GM21576 (cell line): ENCODE measurements at regions not wholly inside any gene's neighbourhood (a gene's known extent, or its start where the extent isn't known, plus 50 kb on each side); places are given as distances from the start of the nearest gene placed in this dataset.
A peak's percentile ranks its signal among the peaks of the same experiment; 100 is the strongest.
"Not testable (repeated sequence)": the region's sequence is repeated elsewhere in the genome, so short reads cannot be mapped to it uniquely, and the experiment has no call there.

Experiments used
- ATAC-seq: cut with Tn5 transposase; IDR thresholded peaks from one replicate; pipeline ENCODE4 v1.9.1; 2021; ENCODE audit warnings: mild to moderate bottlenecking, moderate library complexity; ENCODE audit not compliant: unreplicated experiment

DNA sequence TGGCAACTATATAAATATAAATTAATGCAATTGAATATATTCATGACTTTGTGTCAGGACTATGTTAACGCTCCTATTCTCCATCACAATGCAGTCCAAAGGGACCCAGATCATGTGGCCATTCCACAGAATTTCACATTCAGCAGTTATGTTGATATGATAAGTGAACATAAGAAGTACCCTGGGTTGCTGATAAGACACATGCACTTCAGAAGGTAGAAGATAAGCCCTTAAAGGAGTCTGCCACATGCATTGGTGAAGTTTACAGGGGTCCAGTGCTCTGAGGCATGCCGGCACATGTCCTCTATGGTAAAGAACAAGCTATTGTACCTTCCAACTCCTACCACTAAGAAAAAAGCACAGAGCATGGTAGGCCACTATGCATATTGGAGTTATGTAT lies 76.4 kb downstream of the PHAX start:
- no peak for ATAC-seq

DNA sequence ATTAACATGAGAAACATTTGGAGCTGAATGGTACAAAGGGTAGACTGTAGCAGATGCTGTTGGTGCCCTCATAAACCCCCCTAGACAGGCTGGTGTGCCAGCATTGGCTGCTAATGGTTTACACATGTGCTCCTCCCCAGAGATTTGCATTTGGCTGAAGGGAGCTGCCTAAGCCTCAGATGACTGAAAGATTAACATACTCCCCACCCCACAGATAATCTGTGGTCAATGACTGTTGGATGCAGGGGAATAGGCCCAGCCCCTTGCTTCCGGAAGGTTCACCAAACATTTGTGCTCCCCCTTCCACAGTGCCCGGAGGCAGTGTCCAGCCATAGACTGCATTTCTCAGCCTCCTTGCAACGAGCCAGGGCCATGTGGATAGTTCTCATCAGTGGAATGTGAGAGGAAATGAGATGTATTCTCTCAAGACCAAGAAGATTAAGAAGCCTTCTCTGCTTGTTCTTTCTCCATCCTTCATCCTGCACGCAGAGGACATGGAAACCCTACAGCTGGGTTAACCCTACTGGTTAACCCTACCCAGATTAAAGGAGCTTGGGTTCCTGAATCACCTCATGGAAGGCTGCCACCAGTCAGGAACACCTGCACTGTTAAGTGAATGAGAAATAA lies 79.6 kb downstream of the PHAX start:
- peak; percentile 62 for ATAC-seq

DNA sequence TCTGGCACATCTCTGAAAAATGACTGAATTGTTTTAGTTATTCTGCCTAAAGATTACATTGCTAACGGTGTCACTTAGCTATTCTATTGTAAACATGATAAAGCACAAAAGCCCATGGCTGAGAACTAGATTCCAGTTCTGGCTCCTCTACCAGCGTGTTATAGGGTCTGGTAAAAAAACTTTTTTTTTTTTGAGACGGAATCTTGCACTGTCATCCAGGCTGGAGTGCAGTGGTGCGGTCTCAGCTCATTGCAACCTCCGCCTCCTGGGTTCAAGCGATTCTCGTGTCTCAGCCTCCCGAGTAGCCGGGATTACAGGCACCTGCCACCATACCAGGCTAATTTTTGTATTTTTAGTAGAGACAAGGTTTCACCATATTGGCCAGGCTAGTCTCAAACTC lies 80.6 kb downstream of the PHAX start:
- not testable (repeated sequence) for ATAC-seq

DNA sequence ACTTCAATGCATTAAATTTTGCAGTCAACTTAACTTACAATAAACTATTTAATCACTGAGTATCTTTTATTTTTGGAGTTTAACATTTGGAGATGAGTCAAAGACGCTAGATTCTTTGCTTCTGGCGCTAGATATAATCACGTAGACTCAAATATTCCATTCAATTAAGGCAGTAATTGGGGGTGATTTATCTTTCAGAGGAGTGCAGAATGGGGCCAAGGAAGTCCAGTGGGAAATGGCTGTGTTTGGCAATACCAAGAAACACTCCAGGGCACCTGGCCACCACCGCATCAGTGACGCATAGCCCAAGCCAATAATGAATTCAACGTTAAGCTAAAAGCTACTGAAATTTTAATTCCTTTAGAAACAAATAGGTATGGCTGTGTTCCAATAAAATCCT lies 81.2 kb downstream of the PHAX start:
- no peak for ATAC-seq

- no peak for ATAC-seq
Measured at GRCh38 chr5:126682856-126683255, 82.1 kb downstream of the PHAX start.

DNA sequence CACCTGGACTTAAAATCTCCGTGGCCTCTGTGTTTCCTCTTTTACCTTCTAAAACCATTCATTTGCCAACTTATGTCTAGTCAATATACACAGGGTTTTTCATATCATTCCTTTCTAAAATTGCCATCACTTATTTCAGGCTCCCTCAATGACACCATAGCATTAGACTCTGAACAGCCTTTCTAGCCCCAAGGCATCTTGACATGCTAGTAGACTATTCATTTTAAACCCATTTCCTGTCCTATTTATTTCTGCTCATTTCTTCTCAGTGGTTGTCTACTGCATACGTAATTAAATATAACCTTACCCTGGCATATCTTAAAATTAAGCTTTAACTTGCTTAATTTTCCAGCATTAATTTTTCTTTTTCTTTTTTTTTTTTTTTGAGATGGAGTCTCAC lies 83.2 kb downstream of the PHAX start:
- ATAC-seq, result no peak

DNA sequence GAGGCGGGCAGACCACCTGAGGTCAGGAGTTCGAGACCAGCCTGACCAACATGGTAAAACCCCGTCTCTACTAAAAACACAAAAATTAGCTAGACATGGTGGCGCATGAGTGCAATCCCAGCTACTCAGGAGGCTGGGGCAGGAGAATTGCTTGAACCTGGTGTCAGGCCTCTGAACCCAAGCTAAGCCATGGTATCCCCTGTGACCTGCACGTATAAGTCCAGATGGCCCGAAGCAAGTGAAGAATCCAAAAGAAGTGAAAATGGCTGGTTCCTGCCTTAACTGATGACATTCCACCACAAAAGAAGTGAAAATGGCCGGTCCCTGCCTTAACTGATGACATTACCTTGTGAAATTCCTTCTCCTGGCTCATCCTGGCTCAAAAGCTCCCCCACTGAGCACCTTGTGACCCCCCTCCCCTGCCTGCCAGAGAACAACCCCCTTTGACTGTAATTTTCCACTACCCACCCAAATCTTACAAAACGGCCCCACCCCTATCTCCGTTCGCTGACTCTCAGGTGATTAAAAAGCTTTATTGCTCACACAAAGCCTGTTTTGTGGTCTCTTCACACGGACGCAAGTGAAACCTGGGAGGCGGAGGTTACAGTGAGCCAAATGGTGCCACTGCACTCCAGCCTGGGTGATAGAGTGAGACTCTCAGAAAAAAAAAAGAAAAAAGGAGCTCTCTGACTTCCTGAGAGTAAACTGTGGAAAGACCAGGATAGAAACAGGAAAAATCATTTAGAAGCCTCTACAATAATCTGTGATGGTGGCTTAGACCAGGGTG lies 84.1 kb downstream of the PHAX start:
- not testable (repeated sequence) for ATAC-seq

- ATAC-seq, result peak; percentile 73
Measured at GRCh38 chr5:126686451-126687126, 85.8 kb downstream of the PHAX start.

- ATAC-seq, result no peak
Measured at GRCh38 chr5:126692971-126693370, 84.0 kb upstream of the LMNB1 start.

- ATAC-seq, result no peak
Measured at GRCh38 chr5:126693806-126694205, 83.1 kb upstream of the LMNB1 start.

GRCh38 chr5:126694403-126694802 lies 82.5 kb upstream of the LMNB1 start:
- ATAC-seq, result no peak

DNA sequence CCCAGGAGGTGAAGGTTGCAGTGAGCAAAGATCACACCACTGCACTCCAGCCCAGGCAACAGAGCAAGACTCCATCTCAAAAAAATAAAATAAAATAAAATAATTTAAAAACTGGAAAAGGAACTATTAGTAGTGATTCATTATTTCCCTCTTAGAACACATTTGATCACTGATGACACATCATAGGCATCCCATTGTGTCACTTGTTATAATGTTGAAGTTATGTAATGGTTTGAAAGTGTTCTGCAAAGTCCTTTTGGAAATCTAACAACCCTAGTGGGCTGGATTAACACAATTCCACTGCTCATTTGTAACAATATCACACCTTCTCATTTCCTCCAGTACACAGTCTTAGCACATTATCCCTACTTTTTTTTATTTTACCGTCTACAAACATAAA lies 81.8 kb upstream of the LMNB1 start:
- ATAC-seq, result no peak

- no peak for ATAC-seq
Measured at GRCh38 chr5:126707080-126707479, 69.9 kb upstream of the LMNB1 start.

GRCh38 chr5:126715765-126716164 lies 61.2 kb upstream of the LMNB1 start:
- no peak for ATAC-seq

DNA sequence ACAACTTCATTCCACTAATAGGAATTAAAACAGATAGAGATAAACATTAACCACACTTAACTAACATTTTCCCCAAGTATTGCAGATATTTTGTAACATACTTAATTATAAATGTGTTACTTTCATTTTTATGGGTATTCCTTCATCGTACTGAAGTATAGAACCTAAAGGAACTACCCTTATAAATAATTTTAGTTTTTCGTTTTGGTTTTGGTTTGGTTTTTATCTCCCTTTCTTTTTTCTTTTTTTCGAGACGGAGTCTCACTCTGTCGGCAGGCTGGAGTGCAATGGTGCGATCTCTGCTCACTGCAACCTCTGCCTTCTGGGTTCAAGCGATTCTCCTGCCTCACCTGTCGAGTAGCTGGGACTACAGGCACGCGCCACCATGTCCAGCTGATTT lies 60.1 kb upstream of the LMNB1 start:
- ATAC-seq, result no peak

DNA sequence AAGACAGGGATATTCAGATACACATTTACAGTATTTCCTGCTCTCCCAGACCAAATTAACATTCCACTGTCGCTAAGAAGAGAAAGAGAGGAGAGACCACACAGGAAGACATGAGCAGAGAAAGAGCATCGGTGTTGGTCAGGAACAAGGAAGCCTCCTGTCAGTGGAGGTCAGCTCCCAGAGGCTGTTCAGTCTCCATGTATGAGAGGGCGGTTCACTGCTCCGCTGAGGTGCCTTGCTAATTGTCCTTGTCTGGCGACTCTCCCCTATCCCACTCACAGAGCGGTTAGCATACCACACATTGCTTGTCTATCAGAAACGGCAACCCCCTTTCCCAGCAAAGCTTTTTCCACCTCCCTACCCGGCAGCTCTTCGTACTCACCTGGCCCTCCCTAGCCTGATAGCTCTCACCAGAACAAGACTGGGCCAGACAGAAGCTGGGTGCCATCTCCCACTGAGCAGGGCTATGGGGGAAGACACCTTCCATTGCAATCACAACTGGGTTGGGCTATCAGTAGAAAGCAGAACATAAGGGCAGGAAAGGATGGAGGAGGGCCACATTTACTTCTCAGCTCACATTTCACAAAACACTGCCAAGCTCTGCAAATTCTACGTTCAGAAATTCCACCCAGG lies 58.6 kb upstream of the LMNB1 start:
- no peak for ATAC-seq

DNA sequence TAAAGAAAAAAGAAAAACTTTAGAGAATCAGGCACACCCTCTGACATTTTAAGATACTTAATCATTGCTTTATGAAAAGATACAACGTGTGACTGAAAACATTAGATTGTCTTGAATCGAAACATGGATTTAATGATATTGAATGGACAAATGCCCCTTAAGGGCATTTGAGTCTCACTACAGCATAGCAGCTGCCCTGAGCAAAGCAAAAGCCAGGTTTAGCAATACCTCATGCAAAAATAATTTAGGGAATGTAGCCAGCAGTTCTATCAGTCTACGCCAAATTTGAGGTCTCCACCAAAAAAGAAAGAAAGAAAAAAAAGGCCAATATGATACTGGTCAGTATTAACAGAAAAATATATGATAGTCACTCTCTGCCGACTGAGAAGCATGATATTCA lies 56.6 kb upstream of the LMNB1 start:
- no peak for ATAC-seq

- ATAC-seq, result no peak
Measured at GRCh38 chr5:126723643-126724042, 53.3 kb upstream of the LMNB1 start.
